ENCODE measurements at regions not wholly inside any gene's neighbourhood (a gene's known extent, or its start where the extent isn't known, plus 50 kb on each side); places are given as distances from the start of the nearest gene placed in this dataset.

DNA sequence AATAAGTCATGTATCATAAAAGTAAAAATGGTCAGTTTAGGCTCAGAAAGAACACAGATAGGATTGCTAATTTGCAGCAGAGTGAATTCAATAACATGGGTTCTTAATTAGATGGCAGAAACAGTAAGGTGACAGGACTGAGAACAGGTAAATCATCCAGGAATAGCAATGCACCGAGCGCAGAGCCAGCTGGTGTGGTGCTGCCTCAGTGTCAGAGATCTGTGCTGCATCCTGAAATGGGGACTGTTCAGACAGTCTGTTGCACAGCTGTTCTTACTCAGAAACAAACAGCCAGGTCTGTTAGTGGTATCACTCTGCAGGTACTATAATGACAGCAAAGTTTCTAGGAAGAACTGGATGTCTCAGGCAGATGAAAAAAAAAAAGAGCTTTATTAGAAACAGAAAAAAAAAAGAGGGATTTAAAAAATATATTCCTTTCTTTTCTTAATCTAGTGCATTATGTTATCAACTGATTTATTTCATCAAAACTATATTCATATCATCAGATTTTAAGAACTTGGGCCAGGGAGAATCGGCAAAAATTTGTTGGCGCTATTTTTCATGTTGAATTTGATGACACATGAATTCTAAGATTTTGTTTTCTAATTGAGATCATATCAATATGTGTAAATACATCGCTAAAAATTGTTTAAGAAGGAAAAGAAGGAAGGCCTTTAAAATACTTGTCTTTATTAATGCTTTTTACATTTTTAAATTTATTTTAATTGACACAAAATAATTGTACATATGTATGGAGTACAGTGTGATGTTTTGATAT, 501.8 kb downstream of the PRKD1 start:
- H3K4me2 ChIP-seq (replicated peaks; ENCODE audit: extremely low read depth, low read length, poor library complexity, severe bottlenecking) = no peak overlapping the region
- no peak overlapping the region for H3K4me3 Mint-ChIP-seq
- intact Hi-C loops (cut with micrococcal nuclease) = no loop called here
- H3K9me3 Mint-ChIP-seq = peaks cover 0 to 5% (median 2%) of the 10 kb centered on the region in 7 donors
- no peaks in the 10 kb centered on the region for H3K4me1 ChIP-seq (ENCODE audit: control insufficient read depth in 1 of 2, insufficient read depth in 2 of 2, low read length in 2 of 2)
- H4K20me1 ChIP-seq (ENCODE audit: insufficient read depth, low read length) = no peaks in the 10 kb centered on the region
- H3K9me3 ChIP-seq (replicated peaks in 1 of 2; ENCODE audit: control insufficient read depth in 1 of 2, insufficient read depth in 1 of 2, low read length in 2 of 2) = no peaks in the 10 kb centered on the region
- no peak for DNase-seq
- H3K27me3 Mint-ChIP-seq (ENCODE audit: low read depth in 3 of 3) = peaks cover 0 to 2% (median 0%) of the 10 kb centered on the region in 3 donors
- no peaks in the 10 kb centered on the region for H3K4me1 Mint-ChIP-seq
- H2AFZ ChIP-seq (ENCODE audit: insufficient read depth, low read depth, low read length, poor library complexity, severe bottlenecking) = no peak overlapping the region
- no peak overlapping the region for H3K9ac ChIP-seq (ENCODE audit: insufficient read depth, low read length, poor library complexity, severe bottlenecking)
- 72% methylated on average over 2 of the region's 5 CpGs for WGBS (ENCODE audit: insufficient coverage)
- no peaks in the 10 kb centered on the region for H3K79me2 ChIP-seq (ENCODE audit: insufficient read depth, low read length)
- no peak overlapping the region for H3K27ac Mint-ChIP-seq
- H3K36me3 ChIP-seq (replicated peaks in 1 of 2; ENCODE audit: control insufficient read depth in 1 of 2, insufficient read depth in 2 of 2, low read length in 2 of 2) = no peaks in the 10 kb centered on the region
- TF ChIP-seq, protein P1, sequence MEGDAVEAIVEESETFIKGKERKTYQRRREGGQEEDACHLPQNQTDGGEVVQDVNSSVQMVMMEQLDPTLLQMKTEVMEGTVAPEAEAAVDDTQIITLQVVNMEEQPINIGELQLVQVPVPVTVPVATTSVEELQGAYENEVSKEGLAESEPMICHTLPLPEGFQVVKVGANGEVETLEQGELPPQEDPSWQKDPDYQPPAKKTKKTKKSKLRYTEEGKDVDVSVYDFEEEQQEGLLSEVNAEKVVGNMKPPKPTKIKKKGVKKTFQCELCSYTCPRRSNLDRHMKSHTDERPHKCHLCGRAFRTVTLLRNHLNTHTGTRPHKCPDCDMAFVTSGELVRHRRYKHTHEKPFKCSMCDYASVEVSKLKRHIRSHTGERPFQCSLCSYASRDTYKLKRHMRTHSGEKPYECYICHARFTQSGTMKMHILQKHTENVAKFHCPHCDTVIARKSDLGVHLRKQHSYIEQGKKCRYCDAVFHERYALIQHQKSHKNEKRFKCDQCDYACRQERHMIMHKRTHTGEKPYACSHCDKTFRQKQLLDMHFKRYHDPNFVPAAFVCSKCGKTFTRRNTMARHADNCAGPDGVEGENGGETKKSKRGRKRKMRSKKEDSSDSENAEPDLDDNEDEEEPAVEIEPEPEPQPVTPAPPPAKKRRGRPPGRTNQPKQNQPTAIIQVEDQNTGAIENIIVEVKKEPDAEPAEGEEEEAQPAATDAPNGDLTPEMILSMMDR (IDR thresholded peaks at IDR 0.05) = no peak
- H3K36me3 Mint-ChIP-seq = no peaks in the 10 kb centered on the region
- H3K27me3 ChIP-seq (ENCODE audit: control insufficient read depth in 2 of 2, insufficient read depth in 2 of 2, low read length in 2 of 2) = no peaks in the 10 kb centered on the region
- H3K4me3 ChIP-seq (replicated peaks in 1 of 3; ENCODE audit: low read depth in 2 of 3, low read length in 3 of 3) = no peak overlapping the region
- H3K27ac ChIP-seq (ENCODE audit: low read depth in 1 of 2, low read length in 2 of 2) = no peak overlapping the region

DNA sequence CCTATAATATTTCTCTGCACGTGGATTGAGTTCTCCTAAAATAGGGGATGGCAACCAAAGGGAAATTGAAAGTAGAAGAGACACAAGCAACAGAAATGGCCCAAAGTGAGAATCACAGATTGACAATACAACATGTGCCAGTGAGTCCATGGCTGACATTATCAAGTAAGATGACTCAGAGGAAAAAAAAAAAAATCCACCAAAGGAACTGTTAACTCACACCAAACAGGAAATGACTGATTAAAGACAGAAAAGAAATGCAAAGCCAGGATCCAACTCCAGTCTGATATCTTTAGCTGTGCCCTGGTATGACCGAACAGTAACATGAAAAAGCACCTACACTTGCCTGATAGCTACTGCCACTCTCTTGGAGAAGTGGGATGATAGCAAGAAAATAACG, 485.0 kb downstream of the PRKD1 start:
- H3K4me2 ChIP-seq (replicated peaks; ENCODE audit: extremely low read depth, low read length, poor library complexity, severe bottlenecking) = no peak overlapping the region
- no CpG with 5 or more reads among the region's 3 CpGs for WGBS (ENCODE audit: insufficient coverage)
- no peaks in the 10 kb centered on the region for H4K20me1 ChIP-seq (ENCODE audit: insufficient read depth, low read length)
- Mint-ChIP-seq H3K9me3 (peaks cover 0 to 3% (median 0%) of the 10 kb centered on the region in 7 donors), H3K27me3 (ENCODE audit: low read depth in 3 of 3) (no peaks in the 10 kb centered on the region), H3K36me3 (no peaks in the 10 kb centered on the region), H3K4me1 (no peaks in the 10 kb centered on the region), H3K27ac (no peak overlapping the region), H3K4me3 (no peak overlapping the region)
- H3K79me2 ChIP-seq (ENCODE audit: insufficient read depth, low read length) = no peaks in the 10 kb centered on the region
- DNase-seq = no peak
- H2AFZ ChIP-seq (ENCODE audit: insufficient read depth, low read depth, low read length, poor library complexity, severe bottlenecking) = no peak overlapping the region
- H3K36me3 ChIP-seq (replicated peaks in 1 of 2; ENCODE audit: control insufficient read depth in 1 of 2, insufficient read depth in 2 of 2, low read length in 2 of 2) = no peaks in the 10 kb centered on the region
- intact Hi-C loops (cut with micrococcal nuclease) = no loop called here
- H3K4me1 ChIP-seq (ENCODE audit: control insufficient read depth in 1 of 2, insufficient read depth in 2 of 2, low read length in 2 of 2) = no peaks in the 10 kb centered on the region
- TF ChIP-seq, protein P1 (IDR thresholded peaks at IDR 0.05) = no peak
- H3K9me3 ChIP-seq (replicated peaks in 1 of 2; ENCODE audit: control insufficient read depth in 1 of 2, insufficient read depth in 1 of 2, low read length in 2 of 2) = no peaks in the 10 kb centered on the region
- H3K9ac ChIP-seq (ENCODE audit: insufficient read depth, low read length, poor library complexity, severe bottlenecking) = no peak overlapping the region
- no peak overlapping the region for H3K27ac ChIP-seq (ENCODE audit: low read depth in 1 of 2, low read length in 2 of 2)
- H3K4me3 ChIP-seq (replicated peaks in 1 of 3; ENCODE audit: low read depth in 2 of 3, low read length in 3 of 3) = no peak overlapping the region
- no peaks in the 10 kb centered on the region for H3K27me3 ChIP-seq (ENCODE audit: control insufficient read depth in 2 of 2, insufficient read depth in 2 of 2, low read length in 2 of 2)
